Hepatocyte (in vitro differentiated cells): ENCODE measurements at regions not wholly inside any gene's neighbourhood (a gene's known extent, or its start where the extent isn't known, plus 50 kb on each side); places are given as distances from the start of the nearest gene placed in this dataset.

Experiments
- DNase-seq: peaks from one replicate; pipeline ENCODE4 v3.0.0-alpha.2; 2016; ENCODE audit warnings: low spot score
- H2AFZ ChIP-seq: fragments of 200-600 bp; sonication (generic); 2 replicates; pipeline ENCODE4 v1.6.0; 2016; ENCODE audit warnings: antibody characterized with exemption, mild to moderate bottlenecking
- H3K27ac ChIP-seq: fragments of 200-600 bp; sonication (generic); 2 replicates; pipeline ENCODE4 v1.5.1; 2016; ENCODE audit warnings: mild to moderate bottlenecking
- H3K27me3 ChIP-seq: fragments of 200-600 bp; sonication (generic); 2 replicates; pipeline ENCODE4 v1.6.1; 2016
- H3K36me3 ChIP-seq: fragments of 200-600 bp; sonication (generic); replicated peaks from 2 replicates; pipeline ENCODE4 v1.5.1; 2016; ENCODE audit warnings: low read depth; ENCODE audit not compliant: insufficient read depth
- H3K4me1 ChIP-seq: fragments of 200-600 bp; sonication (generic); 2 replicates; pipeline ENCODE4 v1.5.1; 2016; ENCODE audit warnings: mild to moderate bottlenecking, moderate library complexity; ENCODE audit not compliant: insufficient read depth
- H3K4me2 ChIP-seq: fragments of 200-600 bp; sonication (generic); 2 replicates; pipeline ENCODE4 v1.6.0; 2016
- H3K4me3 ChIP-seq: fragments of 200-600 bp; sonication (generic); 2 replicates; pipeline ENCODE4 v1.5.1; 2016; ENCODE audit warnings: mild to moderate bottlenecking
- H3K79me2 ChIP-seq: fragments of 200-600 bp; sonication (generic); 2 replicates; pipeline ENCODE4 v1.6.0; 2017; ENCODE audit warnings: mild to moderate bottlenecking
- H3K9me2 ChIP-seq: fragments of 200-600 bp; sonication (generic); replicated peaks from 2 replicates; pipeline ENCODE4 v1.6.0; 2017; ENCODE audit warnings: mild to moderate bottlenecking; ENCODE audit not compliant: insufficient read depth
- H3K9me3 ChIP-seq: fragments of 200-600 bp; sonication (generic); 2 replicates; pipeline ENCODE4 v1.5.1; 2016; ENCODE audit warnings: low read depth, mild to moderate bottlenecking
- H4K20me1 ChIP-seq: fragments of 200-600 bp; sonication (generic); 2 replicates; pipeline ENCODE4 v1.6.0; 2016; ENCODE audit warnings: mild to moderate bottlenecking; ENCODE audit not compliant: insufficient read depth, poor library complexity, severe bottlenecking
- CTCF ChIP-seq: fragments of 200-600 bp; sonication (generic); IDR thresholded peaks from 2 replicates; pipeline ENCODE4 v1.5.1; 2016; ENCODE audit warnings: antibody characterized with exemption, mild to moderate bottlenecking; ENCODE audit not compliant: poor library complexity
- EZH2 ChIP-seq: fragments of 200-600 bp; sonication (generic); IDR thresholded peaks from 2 replicates; pipeline ENCODE4 v1.6.1; 2016; ENCODE audit warnings: antibody characterized with exemption, mild to moderate bottlenecking, borderline replicate concordance
- EZH2phosphoT487 ChIP-seq: fragments of 200-600 bp; sonication (generic); IDR thresholded peaks from one replicate; pipeline ENCODE4 v1.6.1; 2018; ENCODE audit warnings: antibody characterized with exemption, mild to moderate bottlenecking, low read depth, moderate library complexity; ENCODE audit not compliant: unreplicated experiment, severe bottlenecking
- WGBS: methylation state at CpG from one replicate; pipeline ENCODE4 v1.1.6; 2016; ENCODE audit warnings: low lambda C conversion rate; ENCODE audit errors: missing lambda C conversion rate; 5-methylcytosine and 5-hydroxymethylcytosine counted together

- TF ChIP-seq EZH2phosphoT487 (no peak), EZH2 (no peak), CTCF (no peak)
- H3K4me3 ChIP-seq = no peak overlapping the region
- no peak overlapping the region for H3K27ac ChIP-seq
Observed at GRCh38 chr7:67344481-67345193, 348.0 kb downstream of the TYW1 start.

GRCh38 chr7:67346126-67346525 is 349.5 kb downstream of the TYW1 start:
- Histone ChIP-seq H3K4me3 (no peak overlapping the region), H3K36me3 (no peaks in the 10 kb centered on the region), H3K9me3 (no peaks in the 10 kb centered on the region), H4K20me1 (no peaks in the 10 kb centered on the region), H3K4me1 (no peaks in the 10 kb centered on the region), H3K9me2 (no peaks in the 10 kb centered on the region), H3K27ac (no peak overlapping the region), H3K4me2 (no peak overlapping the region), H3K27me3 (no peaks in the 10 kb centered on the region), H3K79me2 (no peaks in the 10 kb centered on the region), H2AFZ (no peak overlapping the region)
- TF ChIP-seq CTCF = no peak
- no peak for TF ChIP-seq EZH2phosphoT487
- no peak for TF ChIP-seq EZH2
- DNase-seq = no peak
- 68% methylated on average over 4 of the region's 4 CpGs for WGBS

More at GRCh38 chr7:67344481-67345193, 348.0 kb downstream of the TYW1 start:
- Histone ChIP-seq H2AFZ (no peak overlapping the region), H4K20me1 (no peaks in the 10 kb centered on the region), H3K9me3 (no peaks in the 10 kb centered on the region), H3K79me2 (no peaks in the 10 kb centered on the region), H3K27me3 (no peaks in the 10 kb centered on the region), H3K4me1 (no peaks in the 10 kb centered on the region), H3K36me3 (no peaks in the 10 kb centered on the region), H3K9me2 (no peaks in the 10 kb centered on the region), H3K4me2 (no peak overlapping the region)
- no peak for DNase-seq
- WGBS = 88% methylated on average over 3 of the region's 3 CpGs

DNA sequence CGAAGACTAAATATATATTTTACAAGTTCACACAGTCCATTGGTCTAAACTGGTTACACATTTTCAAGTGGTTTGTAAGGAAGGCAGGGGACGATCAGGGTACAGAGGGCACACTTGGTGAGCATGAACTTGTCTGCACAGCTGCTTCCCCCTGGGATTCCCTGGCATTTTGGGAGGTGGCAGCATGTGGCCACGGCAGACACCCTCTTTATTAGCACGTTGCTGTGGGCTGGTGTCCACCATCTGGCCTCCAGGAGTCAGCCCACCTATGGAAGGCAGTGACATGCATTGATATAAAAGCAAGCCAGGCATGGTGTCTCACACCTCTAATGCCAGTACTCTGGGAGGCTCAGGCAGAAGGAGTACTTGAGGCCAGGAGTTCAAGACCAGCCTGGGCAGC is 350.2 kb downstream of the TYW1 start:
- Histone ChIP-seq H3K9me3 (no peaks in the 10 kb centered on the region), H3K79me2 (no peaks in the 10 kb centered on the region), H3K9me2 (no peaks in the 10 kb centered on the region), H3K27me3 (no peaks in the 10 kb centered on the region), H3K36me3 (no peaks in the 10 kb centered on the region), H2AFZ (no peak overlapping the region), H3K4me2 (no peak overlapping the region), H3K27ac (no peak overlapping the region), H4K20me1 (no peaks in the 10 kb centered on the region), H3K4me1 (no peaks in the 10 kb centered on the region), H3K4me3 (no peak overlapping the region)
- DNase-seq = no peak
- TF ChIP-seq CTCF (no peak), EZH2 (no peak), EZH2phosphoT487 (no peak)
- WGBS = 93% methylated on average over 4 of the region's 4 CpGs
